GM12891 (cell line): ENCODE measurements at regions not wholly inside any gene's neighbourhood (a gene's known extent, or its start where the extent isn't known, plus 50 kb on each side); places are given as distances from the start of the nearest gene placed in this dataset.

Experiments
- DNase-seq: peaks from one replicate; pipeline ENCODE4 v3.0.0; 2011; ENCODE audit warnings: low spot score; ENCODE audit not compliant: insufficient read length
- FAIRE-seq: peaks from 2 replicates; lab custom pipeline; 2011; peaks lifted over from hg19 to GRCh38; lab: Jason Lieb, UNC
- PAX5 ChIP-seq: IDR thresholded peaks from 2 replicates; pipeline ENCODE4 v1.6.1; 2011; ENCODE audit warnings: low read length, moderate library complexity, mild to moderate bottlenecking; ENCODE audit not compliant: insufficient read depth, severe bottlenecking
- POLR2A ChIP-seq: IDR thresholded peaks from 2 replicates; pipeline ENCODE4 v1.6.1; 2011; ENCODE audit warnings: low read depth, low read length, control low read depth
- POLR2AphosphoS5 ChIP-seq: IDR thresholded peaks from 2 replicates; pipeline ENCODE4 v1.6.1; 2011; ENCODE audit warnings: low read depth, low read length, control low read depth
- POU2F2 ChIP-seq: IDR thresholded peaks from 2 replicates; pipeline ENCODE4 v1.6.1; 2011; ENCODE audit warnings: low read depth, mild to moderate bottlenecking, control low read depth, low read length, moderate library complexity
- SPI1 ChIP-seq: IDR thresholded peaks from 2 replicates; pipeline ENCODE4 v1.6.1; 2011; ENCODE audit warnings: low read depth, low read length, control low read depth
- TAF1 ChIP-seq: IDR thresholded peaks from 2 replicates; pipeline ENCODE4 v1.6.1; 2011; ENCODE audit warnings: low read depth, low read length, control low read depth

- TF ChIP-seq PAX5 = no peak
- no peak for TF ChIP-seq POLR2A
- TF ChIP-seq TAF1 = no peak
- no peak for TF ChIP-seq POLR2AphosphoS5
- no peak for TF ChIP-seq POU2F2
- no peak for TF ChIP-seq SPI1
- DNase-seq = no peak
- no peak for FAIRE-seq
These were observed 83.3 kb upstream of the PCDH8 start for GRCh38 chr13:52931539-52932431.

GRCh38 chr13:52931131-52931530, 82.7 kb upstream of the PCDH8 start:
- DNase-seq = no peak
- TF ChIP-seq POLR2A = no peak
- TF ChIP-seq PAX5 = no peak
- TF ChIP-seq POLR2AphosphoS5 = no peak
- TF ChIP-seq SPI1 = no peak
- no peak for TF ChIP-seq POU2F2
- no peak for TF ChIP-seq TAF1
- FAIRE-seq = no peak

- DNase-seq (no peak), FAIRE-seq (no peak)
- no peak for TF ChIP-seq POLR2A
- no peak for TF ChIP-seq POLR2AphosphoS5
- TF ChIP-seq POU2F2 = no peak
- TF ChIP-seq PAX5 = no peak
- no peak for TF ChIP-seq SPI1
- TF ChIP-seq TAF1 = no peak
These were observed 81.4 kb upstream of the PCDH8 start for GRCh38 chr13:52929846-52930245.

- FAIRE-seq (no peak), DNase-seq (no peak)
- TF ChIP-seq POLR2A (no peak), PAX5 (no peak), SPI1 (no peak), TAF1 (no peak), POU2F2 (no peak), POLR2AphosphoS5 (no peak)
These were observed 78.5 kb upstream of the PCDH8 start for GRCh38 chr13:52926971-52927370.

GRCh38 chr13:52925775-52926285, 77.4 kb upstream of the PCDH8 start:
- DNase-seq = no peak
- no peak for FAIRE-seq
- TF ChIP-seq PAX5 = no peak
- TF ChIP-seq TAF1 = no peak
- TF ChIP-seq SPI1 = no peak
- no peak for TF ChIP-seq POLR2AphosphoS5
- TF ChIP-seq POU2F2 = no peak
- no peak for TF ChIP-seq POLR2A

- DNase-seq (no peak), FAIRE-seq (no peak)
- TF ChIP-seq POU2F2 = no peak
- no peak for TF ChIP-seq SPI1
- TF ChIP-seq TAF1 = no peak
- no peak for TF ChIP-seq PAX5
- TF ChIP-seq POLR2AphosphoS5 = no peak
- no peak for TF ChIP-seq POLR2A
These were observed 76.8 kb upstream of the PCDH8 start for GRCh38 chr13:52925251-52925650.

- FAIRE-seq (no peak), DNase-seq (no peak)
- TF ChIP-seq TAF1 (no peak), POLR2AphosphoS5 (no peak), POU2F2 (no peak), PAX5 (no peak), POLR2A (no peak), SPI1 (no peak)
These were observed 76.1 kb upstream of the PCDH8 start for GRCh38 chr13:52924289-52925148.

GRCh38 chr13:52922961-52923360, 74.5 kb upstream of the PCDH8 start:
- DNase-seq (no peak), FAIRE-seq (no peak)
- TF ChIP-seq PAX5 (no peak), TAF1 (no peak), POU2F2 (no peak), POLR2AphosphoS5 (no peak), SPI1 (no peak), POLR2A (no peak)

- DNase-seq = peak; percentile 29
- FAIRE-seq = no peak
- no peak for TF ChIP-seq POLR2AphosphoS5
- no peak for TF ChIP-seq POLR2A
- TF ChIP-seq PAX5 = no peak
- peak; percentile 100 for TF ChIP-seq SPI1
- TF ChIP-seq TAF1 = no peak
- peak; percentile 51; the same call in 1 of the 2 replicates for TF ChIP-seq POU2F2
These were observed 72.8 kb upstream of the PCDH8 start for GRCh38 chr13:52921194-52921593.
